PC-9 (cell line): ENCODE measurements at regions not wholly inside any gene's neighbourhood (a gene's known extent, or its start where the extent isn't known, plus 50 kb on each side); places are given as distances from the start of the nearest gene placed in this dataset.

Experiments used
- BruUV-seq: library from RNA; stranded (reverse); fragments of 400-500 nt; replicated peaks from 2 replicates; lab custom pipeline; 2021; lab: Mats Ljungman, UMichigan
- CTCF ChIA-PET: fragments of 300-600 bp; sonication (Branson Sonifier 250); formaldehyde crosslinking; loops from one replicate; lab custom pipeline; 2022; ENCODE audit warnings: antibody characterized with exemption; lab: Charles Lee
- POLR2A ChIA-PET: fragments of 300-600 bp; sonication (Branson Sonifier 250); formaldehyde crosslinking; loops from one replicate; lab custom pipeline; 2022; ENCODE audit warnings: antibody characterized with exemption; ENCODE audit not compliant: unreplicated experiment; lab: Charles Lee
- DNase-seq, 2 experiments: peaks; one replicate each; pipeline versions ENCODE4 v3.0.0 to v3.0.0-alpha.2; 2015 to 2022; ENCODE audit warnings: mixed read lengths in 1 of 2
- H2AFZ ChIP-seq: fragments of 200-600 bp; sonication (generic); 2 replicates; pipeline ENCODE4 v1.8.1; 2017; ENCODE audit warnings: antibody characterized with exemption
- H3F3A ChIP-seq: fragments of 200-600 bp; sonication (generic); 2 replicates; pipeline ENCODE4 v1.8.1; 2017; ENCODE audit warnings: antibody characterized with exemption, mild to moderate bottlenecking, low read depth; ENCODE audit not compliant: insufficient read depth
- H3K27ac ChIP-seq: fragments of 200-600 bp; sonication (generic); 2 replicates; pipeline ENCODE4 v1.6.1; 2016; ENCODE audit warnings: mixed run types
- H3K27me3 ChIP-seq: fragments of 200-600 bp; sonication (generic); 2 replicates; pipeline ENCODE4 v1.6.1; 2016; ENCODE audit warnings: low read depth, mixed run types; ENCODE audit not compliant: insufficient read depth
- H3K36me3 ChIP-seq: fragments of 200-600 bp; sonication (generic); 2 replicates; pipeline ENCODE4 v1.6.1; 2016; ENCODE audit warnings: low read depth, mixed run types
- H3K4me1 ChIP-seq: fragments of 200-600 bp; sonication (generic); replicated peaks from 2 replicates; pipeline ENCODE4 v1.6.1; 2016; ENCODE audit warnings: mixed run types; ENCODE audit not compliant: insufficient read depth
- H3K4me2 ChIP-seq: fragments of 200-600 bp; sonication (generic); 2 replicates; pipeline ENCODE4 v1.6.1; 2017; ENCODE audit warnings: mixed run types
- H3K4me3 ChIP-seq: fragments of 200-600 bp; sonication (generic); 2 replicates; pipeline ENCODE4 v1.6.1; 2016; ENCODE audit warnings: mixed run types
- H3K79me2 ChIP-seq: fragments of 200-600 bp; sonication (generic); 2 replicates; pipeline ENCODE4 v1.6.1; 2017; ENCODE audit warnings: low read depth, mixed run types
- H3K9me2 ChIP-seq: fragments of 200-600 bp; sonication (generic); 2 replicates; pipeline ENCODE4 v1.8.1; 2017; ENCODE audit warnings: mild to moderate bottlenecking; ENCODE audit not compliant: insufficient read depth
- H3K9me3 ChIP-seq: fragments of 200-600 bp; sonication (generic); 2 replicates; pipeline ENCODE4 v1.8.1; 2016; ENCODE audit warnings: low read depth; ENCODE audit not compliant: insufficient read depth
- H4K20me1 ChIP-seq: fragments of 200-600 bp; sonication (generic); 2 replicates; pipeline ENCODE4 v1.8.1; 2017; ENCODE audit not compliant: insufficient read depth
- CTCF ChIP-seq: fragments of 200-600 bp; sonication (generic); conservative IDR thresholded peaks from 2 replicates; pipeline ENCODE4 v1.6.1; 2017; ENCODE audit warnings: mixed run types, antibody characterized with exemption, mild to moderate bottlenecking, moderate library complexity
- EZH2 ChIP-seq: fragments of 200-600 bp; sonication (generic); IDR thresholded peaks from 2 replicates; pipeline ENCODE4 v1.8.0; 2017; ENCODE audit warnings: antibody characterized with exemption, low read depth
- intact Hi-C: fragments of 100-400 bp; cut with micrococcal nuclease; formaldehyde crosslinking; loops from one replicate; pipeline ENCODE4 v1.10.0; 2022; ENCODE audit not compliant: unreplicated experiment

GRCh38 chr2:215878476-215879063 is 134.8 kb downstream of the MREG start:
- Histone ChIP-seq H3K79me2 (no peaks in the 10 kb centered on the region), H3K4me2 (peak overlapping the region; percentile 61), H3K27ac (peak overlapping the region; percentile 74), H3K36me3 (no peaks in the 10 kb centered on the region), H3K9me3 (peaks cover 9% of the 10 kb centered on the region; the same call in 1 of the 2 replicates), H4K20me1 (no peaks in the 10 kb centered on the region), H3K27me3 (no peaks in the 10 kb centered on the region), H3K9me2 (no peaks in the 10 kb centered on the region), H2AFZ (0 out of 2 replicates have a peak overlapping the region, but pooled peaks have one; percentile 2), H3K4me1 (peaks cover 29% of the 10 kb centered on the region), H3F3A (peaks cover 11% of the 10 kb centered on the region; the same call in 1 of the 2 replicates), H3K4me3 (peak overlapping the region; percentile 10; the same call in 1 of the 2 replicates)
- no TSS peak for BruUV-seq
- TF ChIP-seq EZH2 = no peak
- no peak for TF ChIP-seq CTCF
- intact Hi-C loops = loop anchor here (1.0 kb wide), 1 partner anchor 259 kb away; no protein-coding TSS in a partner anchor
- DNase-seq = peak; percentile 35 to 92
- ChIA-PET CTCF (interaction anchor here (0.6 kb wide), 1 partner anchor 13 kb away, joined by 6 read pairs; no protein-coding TSS in a partner anchor), POLR2A (no interaction called here)

- BruUV-seq = no TSS peak
- Histone ChIP-seq H3K4me3 (no peak overlapping the region), H3K27ac (no peak overlapping the region), H3K36me3 (no peaks in the 10 kb centered on the region), H3K79me2 (no peaks in the 10 kb centered on the region), H3K4me2 (no peak overlapping the region), H3K9me2 (no peaks in the 10 kb centered on the region), H4K20me1 (no peaks in the 10 kb centered on the region), H3K27me3 (no peaks in the 10 kb centered on the region), H3F3A (peaks cover 11% of the 10 kb centered on the region; the same call in 1 of the 2 replicates), H3K4me1 (peaks cover 23% of the 10 kb centered on the region), H2AFZ (no peak overlapping the region), H3K9me3 (peaks cover 9% of the 10 kb centered on the region; the same call in 1 of the 2 replicates)
- intact Hi-C loops = no loop called here
- DNase-seq = no peak
- POLR2A ChIA-PET = interaction anchor here (0.5 to 0.7 kb wide), 2 partner anchors 125 to 1160 kb away, joined by 3 read pairs; no protein-coding TSS in a partner anchor
- TF ChIP-seq EZH2 (no peak), CTCF (no peak)
- CTCF ChIA-PET = no interaction called here
Observed at GRCh38 chr2:215876937-215877238, 136.5 kb downstream of the MREG start.

GRCh38 chr2:215876139-215876936 is 137.0 kb downstream of the MREG start:
- BruUV-seq = no TSS peak
- H3K79me2 ChIP-seq = no peaks in the 10 kb centered on the region
- no peaks in the 10 kb centered on the region for H3K9me2 ChIP-seq
- H2AFZ ChIP-seq = no peak overlapping the region
- DNase-seq = no peak
- no peaks in the 10 kb centered on the region for H4K20me1 ChIP-seq
- H3K4me3 ChIP-seq = no peak overlapping the region
- no peaks in the 10 kb centered on the region for H3K36me3 ChIP-seq
- no peak overlapping the region for H3K4me2 ChIP-seq
- peaks cover 9% of the 10 kb centered on the region; the same call in 1 of the 2 replicates for H3K9me3 ChIP-seq
- peaks cover 23% of the 10 kb centered on the region for H3K4me1 ChIP-seq
- peaks cover 11% of the 10 kb centered on the region; the same call in 1 of the 2 replicates for H3F3A ChIP-seq
- intact Hi-C loops = no loop called here
- H3K27ac ChIP-seq = no peak overlapping the region
- TF ChIP-seq EZH2 (no peak), CTCF (no peak)
- ChIA-PET CTCF (interaction anchor here (0.9 kb wide), 1 partner anchor 9 kb away, joined by 3 read pairs; no protein-coding TSS in a partner anchor), POLR2A (interaction anchor here (0.5 to 0.7 kb wide), 2 partner anchors 125 to 1159 kb away, joined by 3 read pairs; no protein-coding TSS in a partner anchor)
- no peaks in the 10 kb centered on the region for H3K27me3 ChIP-seq
